HG03457 (cell line): ENCODE measurements at regions not wholly inside any gene's neighbourhood (a gene's known extent, or its start where the extent isn't known, plus 50 kb on each side); places are given as distances from the start of the nearest gene placed in this dataset.

Experiments
- ATAC-seq: cut with Tn5 transposase; IDR thresholded peaks from one replicate; pipeline ENCODE4 v1.9.1; 2021; ENCODE audit warnings: moderate number of reproducible peaks; ENCODE audit not compliant: unreplicated experiment

DNA sequence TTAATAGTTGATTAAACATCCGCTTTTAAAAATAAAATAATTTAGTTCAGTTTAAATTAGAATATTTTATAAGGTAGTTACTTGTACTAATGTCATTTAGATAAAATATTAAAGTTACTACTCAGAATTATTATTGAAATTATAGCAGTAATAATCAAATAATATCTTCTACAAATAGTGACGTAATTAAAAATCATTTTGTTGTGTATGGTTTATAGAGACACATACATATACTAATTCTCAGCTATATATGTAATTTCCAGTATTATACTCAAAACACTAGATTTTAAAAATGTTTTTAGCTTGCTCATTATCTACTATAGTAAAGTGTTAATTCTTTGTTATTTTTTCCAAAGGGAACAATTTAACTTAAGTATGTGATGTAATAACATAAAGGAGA, 435.2 kb upstream of the MANEA start:
- ATAC-seq, result no peak

DNA sequence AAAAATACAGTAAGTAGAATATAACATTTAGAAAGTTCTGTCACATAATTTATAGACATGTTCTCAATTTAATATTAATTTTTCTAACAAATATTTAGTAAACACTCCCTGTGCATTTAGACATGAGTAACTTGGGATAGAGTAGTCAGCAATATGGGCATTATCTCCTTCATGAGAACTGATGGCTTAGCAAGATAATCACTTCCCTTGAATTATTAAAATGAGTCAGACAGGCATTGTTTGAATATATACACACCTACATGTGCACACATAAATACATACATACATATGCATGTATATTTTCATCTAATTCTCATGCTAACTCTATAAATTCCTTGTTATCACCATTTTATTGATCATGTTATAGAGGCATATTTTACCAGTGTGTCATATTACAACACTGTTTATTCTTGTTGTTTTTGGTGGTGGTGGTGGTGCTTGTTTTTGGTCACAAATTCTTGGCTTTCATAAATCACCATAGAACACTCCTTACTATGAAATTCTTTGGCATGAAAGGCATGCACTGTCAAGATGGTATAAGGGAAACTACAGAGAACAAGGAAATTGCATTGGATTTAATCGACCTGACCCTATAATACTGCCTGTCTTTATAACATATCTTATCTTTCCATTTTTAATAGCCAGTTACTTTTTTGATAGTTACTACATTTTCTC, 434.5 kb upstream of the MANEA start:
- ATAC-seq, result no peak

DNA sequence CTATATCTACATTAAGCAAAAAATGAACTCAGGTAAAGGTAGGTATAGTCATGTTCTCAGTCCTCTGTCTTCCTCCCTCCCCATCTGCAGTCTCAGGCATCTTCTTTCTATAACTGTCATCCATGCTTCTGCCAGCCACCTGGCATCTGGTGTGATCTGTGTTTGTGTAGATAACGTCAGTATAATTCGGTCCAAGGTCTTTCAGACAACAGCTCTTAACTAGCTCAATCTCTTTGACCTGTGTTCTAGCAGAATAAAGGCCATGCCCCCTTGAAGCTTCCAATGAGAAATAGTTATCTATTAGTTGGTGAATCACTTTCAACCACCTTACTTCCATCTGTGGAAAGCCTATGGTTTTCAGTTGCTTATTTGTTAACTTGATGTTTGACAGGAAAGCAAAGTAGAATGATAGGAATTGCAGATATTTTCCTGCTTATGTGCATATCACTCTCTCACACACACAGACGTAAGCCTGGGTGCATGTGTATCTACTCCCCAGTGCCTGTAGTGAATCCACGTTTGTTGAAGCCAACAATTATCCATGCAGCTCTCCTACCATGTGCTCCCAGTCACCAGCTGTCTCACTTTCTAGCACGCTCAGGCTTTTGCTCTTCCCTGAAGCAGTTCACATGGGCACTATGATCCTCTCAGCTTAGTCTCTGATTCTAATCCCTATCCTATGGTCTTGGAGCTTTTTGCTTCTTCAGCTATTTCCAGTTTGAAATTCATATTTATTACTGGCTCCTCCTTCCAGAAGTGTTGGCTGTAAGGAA, 433.7 kb upstream of the MANEA start:
- no peak for ATAC-seq

DNA sequence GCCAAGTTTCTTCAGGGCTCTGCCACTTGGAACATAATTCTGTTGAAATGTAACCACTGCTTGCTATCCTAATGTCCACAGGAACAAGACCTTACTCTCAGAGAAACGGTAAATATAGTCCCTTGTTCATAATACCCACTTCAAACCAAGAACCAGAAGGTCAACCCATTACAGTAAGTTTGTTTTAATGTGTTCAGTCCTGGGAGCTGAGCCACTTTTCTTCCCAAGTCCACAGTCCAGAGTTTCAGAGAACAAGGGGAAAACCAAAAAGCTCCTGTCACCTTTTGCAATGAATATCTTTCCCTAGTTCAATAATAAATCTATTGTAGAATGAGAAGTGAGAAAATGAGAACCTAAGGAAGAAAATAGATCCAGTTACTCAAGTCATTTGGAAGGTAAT, 431.9 kb upstream of the MANEA start:
- no peak for ATAC-seq

DNA sequence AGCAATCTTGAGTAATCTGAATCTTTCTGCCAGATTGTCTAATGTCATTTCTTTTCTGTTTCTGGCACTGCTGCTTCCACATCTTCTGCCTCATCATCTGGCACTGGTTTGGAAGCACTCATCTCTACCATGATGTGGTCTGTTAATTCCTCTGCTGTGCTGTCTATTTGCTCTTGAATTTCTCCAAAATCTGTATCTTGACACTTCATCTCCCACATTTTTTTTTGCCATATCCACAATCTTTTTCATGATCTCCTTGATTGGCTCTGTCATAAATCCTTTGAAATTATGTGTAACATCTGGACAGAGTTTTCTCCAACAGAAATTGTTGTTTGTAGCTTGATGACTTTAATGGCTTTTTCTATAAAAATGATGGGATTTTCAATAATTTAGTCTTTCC, 417.8 kb upstream of the MANEA start:
- no peak for ATAC-seq

DNA sequence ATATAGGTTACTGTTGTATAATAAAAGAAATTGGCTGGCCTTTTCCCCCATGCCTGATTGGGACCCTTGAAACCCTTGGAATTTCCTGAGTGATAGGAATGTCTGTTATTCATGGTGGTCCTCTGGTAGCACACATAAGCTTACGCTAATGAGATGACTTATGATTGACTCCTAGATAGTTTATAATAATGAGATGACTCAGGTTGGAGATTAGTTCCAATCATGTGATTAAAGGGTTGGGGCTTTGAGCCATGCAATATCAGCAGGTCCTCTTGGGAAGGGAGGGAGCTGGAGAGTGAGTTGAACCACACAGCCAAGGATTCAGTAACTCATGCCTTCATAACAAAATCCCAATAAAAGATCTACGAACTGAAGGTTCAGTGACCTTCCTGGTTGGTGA, 407.6 kb upstream of the MANEA start:
- ATAC-seq, result no peak

DNA sequence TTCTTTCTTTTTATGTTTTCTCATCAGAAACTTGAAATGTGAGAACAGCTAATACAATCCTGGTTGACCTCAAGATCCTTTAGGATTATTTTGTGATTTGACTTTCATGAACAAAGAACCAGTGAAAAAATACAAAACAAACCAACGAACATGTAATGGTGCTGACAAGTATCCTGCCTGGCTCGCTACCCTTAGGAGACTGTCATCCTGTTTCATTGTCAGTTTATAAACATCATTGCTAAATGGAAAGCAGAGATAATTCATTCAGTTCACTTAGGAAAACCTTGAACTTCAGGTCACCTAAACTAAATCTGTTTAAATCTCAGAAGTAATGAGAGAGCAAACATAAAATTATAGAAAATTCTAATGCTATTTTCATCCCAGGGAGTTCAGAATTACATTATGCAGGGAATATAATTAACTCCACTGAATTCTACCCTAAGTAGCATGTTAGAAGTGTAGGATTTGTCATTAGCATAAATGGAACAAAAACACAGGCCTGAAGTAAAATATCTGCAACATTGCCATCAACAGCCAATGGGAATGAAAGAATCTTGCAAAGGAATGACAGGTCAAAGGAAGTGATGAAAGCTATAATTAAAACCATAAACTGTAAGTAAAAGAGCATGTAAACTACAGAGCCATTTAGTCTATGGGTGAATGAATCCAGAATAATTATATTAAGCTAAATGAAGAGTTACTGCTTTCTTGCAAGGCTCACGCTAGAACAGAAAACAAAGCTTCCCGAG, 401.2 kb upstream of the MANEA start:
- no peak for ATAC-seq

DNA sequence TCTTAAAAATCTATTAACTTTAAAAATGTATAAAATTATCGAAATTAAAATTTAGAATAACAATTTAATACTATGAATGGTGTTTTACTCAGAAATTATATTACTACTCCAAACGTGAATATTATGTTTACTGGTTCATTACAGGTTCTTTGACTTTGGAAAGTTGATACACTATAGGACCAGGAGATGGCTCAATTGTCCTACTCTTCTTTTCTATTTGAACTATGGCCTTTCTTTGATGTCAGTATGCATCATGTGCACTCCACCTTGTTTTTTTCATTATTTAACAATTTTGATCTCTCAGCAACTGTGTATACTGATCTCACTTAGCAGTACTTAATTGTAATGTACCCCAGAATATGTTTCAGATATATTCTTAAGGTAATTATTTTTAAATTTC, 391.5 kb upstream of the MANEA start:
- ATAC-seq, result no peak

DNA sequence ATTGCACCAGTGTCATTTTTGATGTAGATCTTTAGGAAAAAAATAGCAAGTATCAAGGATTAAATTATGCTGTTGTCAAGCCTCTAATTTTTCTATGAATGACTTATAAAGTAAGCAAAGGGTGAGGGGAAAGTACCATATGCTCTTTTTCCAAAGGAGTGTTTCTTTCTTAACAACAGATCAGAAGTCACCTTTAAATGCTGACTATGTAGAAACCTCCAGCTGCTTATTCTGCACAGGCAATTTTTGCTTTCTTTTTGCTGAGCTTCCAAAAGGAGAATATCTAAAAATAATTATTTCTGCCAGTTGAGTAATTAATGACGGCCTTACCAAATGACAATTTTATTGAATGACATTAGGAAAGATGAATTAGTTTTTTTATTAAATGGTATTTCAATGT, 390.6 kb upstream of the MANEA start:
- no peak for ATAC-seq

DNA sequence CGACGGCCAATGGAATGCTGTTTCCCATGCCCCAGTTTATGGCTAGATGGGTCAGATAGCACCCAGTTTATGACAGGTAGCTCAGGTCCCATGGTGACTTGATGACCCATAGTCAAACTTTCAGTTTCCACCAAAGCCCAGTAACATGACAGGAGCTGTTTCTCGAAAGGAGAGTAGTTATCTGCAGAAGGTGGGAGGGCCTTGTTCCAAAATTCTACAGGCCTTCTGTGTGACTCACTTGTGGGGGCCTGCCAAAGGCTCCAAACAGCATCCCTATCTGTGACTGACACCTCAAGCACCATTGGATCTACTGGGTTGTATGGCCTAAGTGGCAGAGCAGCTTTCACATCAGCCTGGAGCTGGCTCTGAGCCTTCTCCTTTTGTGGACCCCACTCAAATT, 379.7 kb upstream of the MANEA start:
- ATAC-seq, result no peak

DNA sequence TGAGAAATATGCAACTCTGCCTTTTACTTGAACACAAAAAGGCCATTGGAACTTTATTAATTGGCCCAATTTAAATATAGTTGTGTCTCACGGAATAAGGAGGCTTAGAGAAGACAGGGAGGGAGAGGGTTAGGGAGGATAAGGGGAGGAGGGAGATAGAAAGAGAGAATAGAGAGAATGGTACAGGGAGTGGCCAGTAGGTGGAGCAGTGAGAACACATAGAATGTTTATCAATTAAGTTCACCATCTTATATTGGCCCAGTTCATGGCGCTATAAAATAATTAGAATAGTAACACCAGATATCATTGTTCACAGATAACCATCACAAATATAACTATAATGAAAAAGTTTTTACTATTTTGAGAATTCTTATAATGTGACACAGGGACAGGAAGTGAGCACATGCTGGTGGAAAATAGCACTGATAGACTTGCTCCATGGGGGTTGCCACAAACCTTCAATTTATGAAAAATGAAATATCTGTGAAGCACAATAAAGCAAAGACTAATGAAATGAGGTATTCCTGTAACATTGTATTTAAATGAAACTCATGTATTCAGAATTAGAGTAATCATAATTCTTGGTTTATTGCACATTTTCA, 374.1 kb upstream of the MANEA start:
- peak; percentile 91 for ATAC-seq

DNA sequence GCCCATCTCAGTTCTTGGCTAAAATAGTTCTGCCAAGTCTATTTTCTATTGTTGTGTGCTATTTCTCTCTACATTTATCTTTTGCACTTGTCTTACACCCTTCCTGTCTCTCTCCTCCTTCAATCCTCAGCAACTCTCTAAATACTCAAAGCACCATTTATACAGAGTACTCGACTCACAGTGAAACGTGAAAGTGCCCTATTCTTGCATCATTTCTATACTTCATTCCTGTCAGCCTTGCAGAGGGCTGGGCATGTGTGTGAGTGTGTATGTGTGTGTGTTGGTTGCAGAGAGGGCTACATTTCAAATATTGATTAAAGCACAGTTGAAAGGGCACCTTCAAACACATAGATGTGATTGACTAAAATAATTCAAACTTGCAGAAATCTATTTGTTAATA, 373.2 kb upstream of the MANEA start:
- no peak for ATAC-seq

DNA sequence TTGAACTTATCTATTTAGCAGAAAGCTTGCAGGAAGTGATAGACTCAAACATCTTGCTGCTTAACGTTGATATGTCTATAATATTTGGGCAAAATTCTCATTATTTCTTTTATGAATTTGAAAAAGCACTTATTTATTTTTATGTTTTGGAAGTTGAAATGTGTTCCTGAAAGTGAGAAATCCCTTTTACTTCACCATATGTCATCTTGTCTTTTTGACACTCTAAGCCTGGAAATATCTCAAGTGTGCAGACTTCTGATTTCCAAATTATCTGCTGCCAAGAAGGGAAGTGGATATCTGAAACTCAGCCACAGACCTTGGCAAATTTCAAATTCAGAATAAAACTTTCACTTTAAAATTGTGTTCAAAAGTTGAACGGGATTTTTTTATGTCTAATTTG, 368.7 kb upstream of the MANEA start:
- no peak for ATAC-seq

DNA sequence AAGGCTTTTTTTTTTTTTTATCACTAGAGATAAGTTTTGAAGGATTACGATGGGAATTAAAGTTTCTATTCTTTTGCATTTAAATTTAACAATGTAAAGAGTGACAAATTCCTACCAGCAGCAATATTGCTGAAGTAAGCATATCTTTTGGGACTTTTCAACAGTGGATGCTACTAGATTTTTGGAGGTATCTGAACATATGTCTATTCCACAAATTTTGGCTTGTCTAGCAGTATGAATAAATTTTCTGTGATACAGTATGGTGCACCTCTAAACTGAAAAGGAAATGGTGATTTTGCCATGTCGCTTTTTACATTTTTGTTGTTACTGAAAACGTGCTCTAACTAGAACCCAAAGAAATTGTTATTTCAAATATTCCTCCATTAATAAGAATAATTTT, 368.3 kb upstream of the MANEA start:
- no peak for ATAC-seq

DNA sequence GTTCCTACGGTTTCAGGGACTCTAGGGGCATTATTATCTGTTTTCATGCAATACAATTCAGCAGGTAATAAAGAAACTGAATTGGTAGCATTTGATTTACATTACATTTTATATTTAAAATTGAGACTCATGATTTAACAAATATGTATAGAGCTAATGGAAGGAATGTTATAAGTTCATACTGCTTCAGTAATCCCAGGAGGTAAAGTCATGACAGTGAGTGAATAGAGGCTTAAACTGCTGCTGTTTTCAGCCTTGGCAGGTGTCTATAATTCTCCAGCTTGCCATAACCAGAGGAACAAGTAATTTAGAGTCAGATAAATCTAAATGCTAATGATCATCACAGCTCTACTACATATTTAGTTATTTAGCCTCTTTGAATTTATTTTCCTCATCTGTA, 360.8 kb upstream of the MANEA start:
- ATAC-seq, result no peak

DNA sequence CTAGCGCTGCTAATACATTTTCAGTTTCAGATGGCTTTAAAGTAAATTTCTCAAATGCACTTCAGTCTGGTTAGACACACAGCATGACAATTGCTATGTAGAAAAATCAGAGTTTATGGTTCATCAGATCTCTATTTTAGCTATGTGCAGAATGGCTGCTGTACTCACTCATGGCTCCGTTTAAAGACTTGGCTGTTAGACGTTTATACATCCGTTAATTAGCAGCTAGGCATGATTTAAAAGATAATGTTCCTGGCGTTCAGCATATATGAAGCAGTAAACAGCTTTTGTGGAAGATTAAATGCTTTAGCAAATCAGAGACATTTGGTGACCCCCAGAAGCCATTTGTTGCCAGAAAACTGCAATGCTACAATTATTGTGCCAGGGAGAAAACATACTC, 350.0 kb upstream of the MANEA start:
- ATAC-seq, result no peak

DNA sequence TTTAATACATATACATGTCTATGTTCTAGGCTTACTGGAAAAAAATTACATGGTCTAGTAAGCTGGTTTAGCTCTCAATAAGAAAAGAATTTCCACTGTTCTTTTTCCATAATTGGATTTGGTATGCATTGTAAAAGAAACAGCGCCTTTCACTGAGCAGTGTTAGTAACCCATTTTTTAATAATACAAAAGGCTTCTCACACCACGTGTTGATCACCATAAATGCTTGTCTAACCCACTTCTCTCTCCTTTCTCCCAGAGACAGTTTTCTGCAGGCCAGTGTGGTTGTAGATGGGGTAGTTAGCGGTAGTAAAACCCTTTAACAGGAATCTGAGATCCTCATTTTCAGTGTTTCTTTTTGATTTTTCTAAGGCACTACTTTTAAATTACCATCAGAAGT, 348.7 kb upstream of the MANEA start:
- no peak for ATAC-seq

DNA sequence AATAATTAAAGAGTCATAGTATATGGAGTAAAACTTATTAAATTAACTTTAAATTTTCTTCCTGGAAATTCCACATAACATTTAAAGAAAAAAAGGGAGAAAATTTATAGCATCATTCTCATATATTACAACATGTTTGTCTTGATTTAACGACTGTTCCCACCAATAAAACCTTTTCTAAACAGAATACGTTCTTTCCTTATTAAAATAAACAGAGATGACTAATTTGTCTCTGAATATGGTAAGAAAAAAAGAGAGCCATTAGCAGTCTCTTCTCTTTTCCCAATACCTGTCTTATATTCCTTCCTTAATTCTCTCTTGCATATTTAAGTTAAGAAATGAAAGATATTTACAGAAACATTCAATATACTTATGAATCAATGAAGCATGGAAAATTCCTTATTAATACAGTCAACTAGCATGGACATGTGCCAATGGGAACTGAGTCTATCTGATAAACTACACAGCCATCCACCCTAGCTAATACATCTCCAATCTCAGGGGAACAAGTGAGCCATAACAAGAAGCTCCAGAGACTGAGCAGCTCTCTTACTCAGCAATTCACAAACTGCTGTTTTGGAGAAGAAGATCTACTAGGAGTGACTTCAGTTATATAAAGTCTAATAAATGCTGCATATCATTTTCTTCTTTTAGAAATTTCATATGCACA, 347.1 kb upstream of the MANEA start:
- no peak for ATAC-seq

DNA sequence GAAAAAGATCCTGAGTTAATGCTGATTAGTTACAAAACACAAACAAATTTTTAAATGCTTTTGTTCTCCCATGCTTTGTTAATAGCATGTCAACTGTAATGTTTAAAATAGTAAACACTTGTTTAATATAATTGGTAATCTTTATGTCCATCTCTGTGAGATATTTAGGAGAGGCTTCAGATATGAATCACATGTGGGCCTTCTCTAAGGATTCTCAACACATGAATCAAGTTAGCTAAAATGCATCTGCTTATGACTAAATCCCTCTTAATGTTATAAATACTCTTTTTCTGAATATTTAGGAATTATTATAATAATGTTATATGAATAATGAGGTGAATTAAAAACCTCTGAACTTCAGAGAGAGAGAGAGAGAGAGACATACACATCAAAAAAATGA, 345.9 kb upstream of the MANEA start:
- ATAC-seq, result no peak

DNA sequence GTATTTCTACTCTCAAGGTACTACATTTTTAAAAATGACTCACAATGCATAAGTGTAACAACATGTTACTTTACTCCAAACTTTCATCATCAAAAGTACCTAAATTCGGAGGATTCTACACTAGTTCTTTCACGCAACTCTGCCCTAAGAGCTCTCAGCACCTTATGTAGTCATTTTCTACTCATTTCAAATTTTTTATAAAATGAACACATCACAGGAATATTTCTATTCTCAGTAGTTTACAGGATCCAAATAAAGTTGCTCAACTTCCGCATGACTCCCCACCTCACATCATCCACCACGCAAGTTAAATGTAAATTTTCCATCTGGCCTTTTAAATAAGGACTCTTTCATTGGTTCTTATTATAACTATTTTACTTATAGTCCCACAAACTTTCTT, 344.9 kb upstream of the MANEA start:
- no peak for ATAC-seq

DNA sequence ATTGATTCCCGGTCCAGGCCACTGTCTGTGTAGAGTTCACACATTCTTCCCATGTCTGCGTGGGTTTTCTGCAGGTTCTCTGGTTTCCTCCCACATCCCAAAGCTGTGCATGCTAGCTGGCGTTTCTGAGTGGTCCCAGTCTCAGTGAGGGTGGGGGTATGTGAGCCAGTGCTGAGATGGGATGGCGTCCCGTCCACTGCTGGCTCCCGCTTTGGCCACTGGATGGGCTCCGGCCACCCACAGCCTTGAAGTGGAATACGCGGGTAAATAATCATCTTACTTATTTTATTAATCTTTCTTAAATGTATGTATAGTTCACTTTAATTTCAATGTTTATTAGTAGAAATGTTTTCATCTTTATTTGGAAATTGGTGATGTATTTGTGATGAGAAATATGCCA, 343.5 kb upstream of the MANEA start:
- ATAC-seq, result no peak
